Breast epithelium (tissue), 4 donors: ENCODE measurements at regions not wholly inside any gene's neighbourhood (a gene's known extent, or its start where the extent isn't known, plus 50 kb on each side); places are given as distances from the start of the nearest gene placed in this dataset.

Experiments used
- DNase-seq, 2 donors: peaks; one replicate each; pipeline ENCODE4 v3.0.0-alpha.2; 2019; ENCODE audit warnings: low spot score in 2 of 2
- H3K27ac ChIP-seq, 2 donors: fragments of 200-600 bp; sonication (generic) in 1 of 2; one replicate each; pipeline ENCODE4 v1.5.1; 2016 to 2019; ENCODE audit warnings: mild to moderate bottlenecking in 1 of 2
- H3K27me3 ChIP-seq, 2 donors: fragments of 200-600 bp; sonication (generic) in 1 of 2; one replicate each; pipeline versions ENCODE4 v1.5.1 to v1.6.0; 2017 to 2019; ENCODE audit warnings: control low read depth in 1 of 2, mild to moderate bottlenecking in 1 of 2
- H3K36me3 ChIP-seq: fragments of 200-600 bp; one replicate; pipeline ENCODE4 v1.5.1; 2019
- H3K4me1 ChIP-seq, 2 donors: fragments of 200-600 bp; sonication (generic); one replicate each; pipeline ENCODE4 v1.5.1; 2016 to 2019; ENCODE audit warnings: control low read depth in 1 of 2
- H3K4me3 ChIP-seq, 3 donors: fragments of 200-600 bp; sonication (generic); 1 replicate in 2 of 3; 2 replicates in 1 of 3; pipeline ENCODE4 v1.5.1; 2016 to 2019; ENCODE audit warnings: mild to moderate bottlenecking in 3 of 3, moderate library complexity in 2 of 3
- H3K9me3 ChIP-seq, 2 donors: fragments of 200-600 bp; sonication (generic) in 1 of 2; one replicate each; pipeline ENCODE4 v1.5.1; 2016 to 2019; ENCODE audit warnings: control low read depth in 1 of 2
- CTCF ChIP-seq, 3 donors: fragments of 450-650 bp; IDR thresholded peaks; one replicate each; pipeline ENCODE4 v1.5.1; 2016 to 2017; ENCODE audit warnings: antibody characterized with exemption in 3 of 3, mild to moderate bottlenecking in 3 of 3, moderate library complexity in 3 of 3
- POLR2A ChIP-seq: fragments of 450-650 bp; IDR thresholded peaks from one replicate; pipeline ENCODE4 v1.6.1; 2016; ENCODE audit warnings: antibody characterized with exemption, mild to moderate bottlenecking, moderate library complexity
- POLR2AphosphoS5 ChIP-seq, 3 donors: sonication (generic); formaldehyde crosslinking; IDR thresholded peaks; one replicate each; pipeline ENCODE4 v1.6.1; 2017; ENCODE audit warnings: antibody characterized with exemption in 3 of 3
- intact Hi-C: fragments of 100-400 bp; cut with DNase I; formaldehyde crosslinking; loops from one replicate; pipeline ENCODE4 v1.15.1; 2023; ENCODE audit warnings: low total_unique reads

GRCh38 chr21:34018910-34019309, 54.5 kb upstream of the MRPS6 start:
- Histone ChIP-seq H3K27ac (no peak overlapping the region), H3K36me3 (no peaks in the 10 kb centered on the region), H3K27me3 (no peaks in the 10 kb centered on the region), H3K4me3 (no peak overlapping the region), H3K4me1 (no peaks in the 10 kb centered on the region), H3K9me3 (peaks cover 0 to 8% of the 10 kb centered on the region in 2 donors)
- DNase-seq: no peak
- intact Hi-C loops: loop anchor here (5.0 kb wide), 1 partner anchor 467 kb away; no protein-coding TSS in a partner anchor
- no peak for TF ChIP-seq POLR2AphosphoS5 (IDR thresholded peaks at IDR 0.05)
- no peak for TF ChIP-seq POLR2A
- TF ChIP-seq CTCF (IDR thresholded peaks at IDR 0.05): no peak

- H3K4me3 ChIP-seq: no peak overlapping the region
- intact Hi-C loops: loop anchor here (5.0 kb wide), 1 partner anchor 466 kb away; no protein-coding TSS in a partner anchor
- no peaks in the 10 kb centered on the region for H3K4me1 ChIP-seq
- TF ChIP-seq POLR2A (no peak), CTCF (IDR thresholded peaks at IDR 0.05) (no peak), POLR2AphosphoS5 (IDR thresholded peaks at IDR 0.05) (no peak)
- peaks cover 2 to 11% of the 10 kb centered on the region in 2 donors for H3K9me3 ChIP-seq
- no peak overlapping the region for H3K27ac ChIP-seq
- H3K36me3 ChIP-seq: no peaks in the 10 kb centered on the region
- H3K27me3 ChIP-seq: no peaks in the 10 kb centered on the region
- DNase-seq: no peak
Observed at GRCh38 chr21:34018185-34018584, 55.2 kb upstream of the MRPS6 start.

- no peaks in the 10 kb centered on the region for H3K27me3 ChIP-seq
- H3K4me1 ChIP-seq: no peaks in the 10 kb centered on the region
- intact Hi-C loops: loop anchor here (5.0 kb wide), 1 partner anchor 465 kb away; no protein-coding TSS in a partner anchor
- H3K27ac ChIP-seq: no peak overlapping the region
- peaks cover 6 to 11% of the 10 kb centered on the region in 2 donors for H3K9me3 ChIP-seq
- DNase-seq: no peak
- H3K4me3 ChIP-seq: no peak overlapping the region
- H3K36me3 ChIP-seq: no peaks in the 10 kb centered on the region
- TF ChIP-seq POLR2A: no peak
- TF ChIP-seq POLR2AphosphoS5 (IDR thresholded peaks at IDR 0.05): no peak
- TF ChIP-seq CTCF (IDR thresholded peaks at IDR 0.05): no peak
Observed at GRCh38 chr21:34017039-34017961, 56.1 kb upstream of the MRPS6 start.

- intact Hi-C loops: no loop called here
- H3K9me3 ChIP-seq: peaks cover 6 to 7% of the 10 kb centered on the region in 2 donors
- H3K27ac ChIP-seq: no peak overlapping the region
- no peaks in the 10 kb centered on the region for H3K4me1 ChIP-seq
- no peak overlapping the region for H3K4me3 ChIP-seq
- no peak for DNase-seq
- no peak for TF ChIP-seq POLR2A
- TF ChIP-seq POLR2AphosphoS5 (IDR thresholded peaks at IDR 0.05): no peak
- no peak for TF ChIP-seq CTCF (IDR thresholded peaks at IDR 0.05)
- H3K36me3 ChIP-seq: no peaks in the 10 kb centered on the region
- no peaks in the 10 kb centered on the region for H3K27me3 ChIP-seq
Observed at GRCh38 chr21:34012640-34013039, 60.7 kb upstream of the MRPS6 start.

- no peak for TF ChIP-seq POLR2A
- no peak for TF ChIP-seq CTCF (IDR thresholded peaks at IDR 0.05)
- no peak for TF ChIP-seq POLR2AphosphoS5 (IDR thresholded peaks at IDR 0.05)
- intact Hi-C loops: no loop called here
- Histone ChIP-seq H3K27me3 (no peaks in the 10 kb centered on the region), H3K36me3 (no peaks in the 10 kb centered on the region), H3K9me3 (peaks cover 6 to 7% of the 10 kb centered on the region in 2 donors), H3K4me3 (no peak overlapping the region), H3K4me1 (no peaks in the 10 kb centered on the region), H3K27ac (no peak overlapping the region)
- DNase-seq: no peak
Observed at GRCh38 chr21:34011660-34012059, 61.7 kb upstream of the MRPS6 start.
